GM11168 (cell line): ENCODE measurements at regions not wholly inside any gene's neighbourhood (a gene's known extent, or its start where the extent isn't known, plus 50 kb on each side); places are given as distances from the start of the nearest gene placed in this dataset.

ENCODE experiments used
- in situ Hi-C: fragments of 300-500 bp; cut with MboI; formaldehyde crosslinking; loops from one replicate; pipeline ENCODE4 v1.12.0; 2022; ENCODE audit warnings: low sequenced_read_pairs; ENCODE audit not compliant: unreplicated experiment

- in situ Hi-C loops, result no loop called here
Measured at GRCh38 chr13:89221557-89222158, 1550.5 kb downstream of the SLITRK5 start.

- in situ Hi-C loops, result no loop called here
Measured at GRCh38 chr13:89227356-89227755, 1556.2 kb downstream of the SLITRK5 start.

GRCh38 chr13:89238496-89238895, 1567.3 kb downstream of the SLITRK5 start:
- in situ Hi-C loops, result no loop called here

- in situ Hi-C loops, result no loop called here
Measured at GRCh38 chr13:89239361-89240127, 1568.4 kb downstream of the SLITRK5 start.

GRCh38 chr13:89255844-89256406, 1584.8 kb downstream of the SLITRK5 start:
- in situ Hi-C loops, result no loop called here

GRCh38 chr13:89267734-89268133, 1596.6 kb downstream of the SLITRK5 start:
- in situ Hi-C loops, result no loop called here

- in situ Hi-C loops, result no loop called here
Measured at GRCh38 chr13:89269737-89270136, 1598.6 kb downstream of the SLITRK5 start.

GRCh38 chr13:89270736-89271135, 1599.6 kb downstream of the SLITRK5 start:
- in situ Hi-C loops, result no loop called here

- in situ Hi-C loops, result no loop called here
Measured at GRCh38 chr13:89279374-89279773, 1608.2 kb downstream of the SLITRK5 start.

GRCh38 chr13:89281331-89281730, 1610.2 kb downstream of the SLITRK5 start:
- in situ Hi-C loops, result no loop called here

GRCh38 chr13:89282241-89282640, 1611.1 kb downstream of the SLITRK5 start:
- in situ Hi-C loops, result no loop called here

GRCh38 chr13:89287381-89287780, 1616.2 kb downstream of the SLITRK5 start:
- in situ Hi-C loops, result no loop called here

GRCh38 chr13:89294115-89294867, 1623.1 kb downstream of the SLITRK5 start:
- in situ Hi-C loops, result no loop called here

GRCh38 chr13:89307278-89307677, 1636.1 kb downstream of the SLITRK5 start:
- in situ Hi-C loops, result no loop called here

- in situ Hi-C loops, result no loop called here
Measured at GRCh38 chr13:89310943-89311672, 1639.9 kb downstream of the SLITRK5 start.

- in situ Hi-C loops, result no loop called here
Measured at GRCh38 chr13:89315287-89315686, 1644.1 kb downstream of the SLITRK5 start.

- in situ Hi-C loops, result no loop called here
Measured at GRCh38 chr13:89322466-89322865, 1651.3 kb downstream of the SLITRK5 start.

- in situ Hi-C loops, result no loop called here
Measured at GRCh38 chr13:89324582-89324981, 1653.4 kb downstream of the SLITRK5 start.

- in situ Hi-C loops, result no loop called here
Measured at GRCh38 chr13:89343165-89343564, 1672.0 kb downstream of the SLITRK5 start.

GRCh38 chr13:89352384-89352783, 1681.2 kb downstream of the SLITRK5 start:
- in situ Hi-C loops, result no loop called here
